K562 (cell line): ENCODE measurements at regions not wholly inside any gene's neighbourhood (a gene's known extent, or its start where the extent isn't known, plus 50 kb on each side); places are given as distances from the start of the nearest gene placed in this dataset.

Source experiments
- ARID1B ChIP-seq: fragments of 450-650 bp; IDR thresholded peaks from 2 replicates; pipeline ENCODE4 v1.6.1; 2016; ENCODE audit warnings: antibody characterized with exemption, mild to moderate bottlenecking, inconsistent platforms
- CC2D1A ChIP-seq: fragments of 450-650 bp; IDR thresholded peaks from 2 replicates; pipeline ENCODE4 v1.6.1; 2017; ENCODE audit warnings: mild to moderate bottlenecking
- CHD1 ChIP-seq: fragments of 200-600 bp; sonication (generic); IDR thresholded peaks from one replicate; pipeline ENCODE4 v1.6.1; 2012; ENCODE audit warnings: mild to moderate bottlenecking, moderate library complexity, low read length, inconsistent platforms
- CTBP1 ChIP-seq: fragments of 450-650 bp; IDR thresholded peaks from 2 replicates; pipeline ENCODE4 v1.6.1; 2016; ENCODE audit warnings: borderline replicate concordance
- DPF2 ChIP-seq: fragments of 450-650 bp; IDR thresholded peaks from 2 replicates; pipeline ENCODE4 v1.6.1; 2016
- EP300 ChIP-seq: IDR thresholded peaks from 2 replicates; pipeline ENCODE4 v1.6.1; 2012; ENCODE audit warnings: low read length, improper control_type of control experiment
- FOSL1 ChIP-seq: fragments of 200-800 bp; sonication (Bioruptor generic); conservative IDR thresholded peaks from 2 replicates; pipeline ENCODE4 v1.6.1; 2016; ENCODE audit warnings: missing genetic modification characterization, missing compliant biosample characterization
- FOXJ2 ChIP-seq: fragments of 200-800 bp; sonication (Bioruptor generic); IDR thresholded peaks from 2 replicates; pipeline ENCODE4 v1.6.1; 2016; ENCODE audit warnings: missing genetic modification characterization, missing compliant biosample characterization
- FOXM1 ChIP-seq, 2 experiments: fragments of 450-650 bp in 1 of 2; sonication (generic) in 1 of 2; formaldehyde crosslinking in 1 of 2; IDR thresholded peaks; 2 replicates each; pipeline versions ENCODE4 v1.6.1 to v1.9.0; 2017 to 2022; ENCODE audit warnings: low read depth in 2 of 2, mild to moderate bottlenecking in 2 of 2, missing genetic modification reagents in 1 of 2, moderate library complexity in 1 of 2
- JUND ChIP-seq, 2 experiments: IDR thresholded peaks; 2 replicates in 1 of 2; 3 replicates in 1 of 2; pipeline ENCODE4 v1.6.1; 2011; ENCODE audit warnings: borderline replicate concordance in 2 of 2, low read depth in 2 of 2, low read length in 2 of 2, improper control_type of control experiment in 1 of 2, missing biosample characterization in 1 of 2, missing genetic modification characterization in 1 of 2, missing genetic modification reagents in 1 of 2
- KDM1A ChIP-seq, 2 experiments: fragments of 450-650 bp; IDR thresholded peaks; 2 replicates each; pipeline ENCODE4 v1.6.1; 2016; ENCODE audit warnings: mild to moderate bottlenecking in 2 of 2
- KLF16 ChIP-seq: IDR thresholded peaks from 2 replicates; pipeline ENCODE4 v1.6.1; 2016; ENCODE audit warnings: antibody characterized with exemption
- LEF1 ChIP-seq: fragments of 450-650 bp; IDR thresholded peaks from 2 replicates; pipeline ENCODE4 v1.6.1; 2016; ENCODE audit warnings: mild to moderate bottlenecking
- MTA2 ChIP-seq: fragments of 450-650 bp; IDR thresholded peaks from 2 replicates; pipeline ENCODE4 v1.6.1; 2016; ENCODE audit warnings: low read depth
- NFIC ChIP-seq: fragments of 450-650 bp; IDR thresholded peaks from 2 replicates; pipeline ENCODE4 v1.6.1; 2017; ENCODE audit warnings: mild to moderate bottlenecking, inconsistent platforms
- NR2C1 ChIP-seq, 2 experiments: fragments of 450-650 bp; IDR thresholded peaks; 2 replicates each; pipeline ENCODE4 v1.6.1; 2017; ENCODE audit warnings: mild to moderate bottlenecking in 2 of 2, antibody characterized with exemption in 1 of 2, inconsistent platforms in 1 of 2, missing compliant biosample characterization in 1 of 2, missing genetic modification characterization in 1 of 2
- RAD21 ChIP-seq, 2 experiments: fragments of 250-450 bp in 1 of 2; fragments of 450-650 bp in 1 of 2; sonication (Bioruptor Pico) in 1 of 2; formaldehyde crosslinking in 1 of 2; IDR thresholded peaks in 1 of 2; conservative IDR thresholded peaks in 1 of 2; 2 replicates each; pipeline versions ENCODE4 v1.4.0 to v1.8.0; 2020 to 2022; ENCODE audit warnings: mild to moderate bottlenecking in 2 of 2, moderate library complexity in 1 of 2
- SP1 ChIP-seq: sonication (generic); formaldehyde crosslinking; IDR thresholded peaks from 2 replicates; pipeline ENCODE4 v1.8.1; 2022; ENCODE audit warnings: mild to moderate bottlenecking, missing genetic modification reagents
- TBL1XR1 ChIP-seq, 2 experiments: IDR thresholded peaks; 2 replicates each; pipeline ENCODE4 v1.6.1; 2012; ENCODE audit warnings: improper control_type of control experiment in 2 of 2, low read length in 2 of 2, mild to moderate bottlenecking in 1 of 2
- TRIM24 ChIP-seq, 2 experiments: fragments of 450-650 bp; IDR thresholded peaks; 2 replicates each; pipeline ENCODE4 v1.6.1; 2016
- ZEB2 ChIP-seq: fragments of 450-650 bp; IDR thresholded peaks from 2 replicates; pipeline ENCODE4 v1.6.1; 2016
- ZNF699 ChIP-seq: fragments of 250-450 bp; sonication (Bioruptor Pico); IDR thresholded peaks from 2 replicates; pipeline ENCODE4 v1.8.0; 2021; ENCODE audit warnings: mild to moderate bottlenecking, moderate library complexity; ENCODE audit not compliant: insufficient replicate concordance
- TF ChIP-seq, protein P1 (sequence below): fragments of 200-800 bp; sonication (Bioruptor generic); IDR thresholded peaks from 2 replicates; pipeline ENCODE4 v1.6.1; 2017; ENCODE audit warnings: missing genetic modification characterization, missing compliant biosample characterization
- TF ChIP-seq, protein P2 (sequence below), 2 experiments: fragments of 150-350 bp in 1 of 2; IDR thresholded peaks; 2 replicates each; pipeline ENCODE4 v1.6.1; 2012 to 2016; ENCODE audit warnings: low read depth in 2 of 2, low read length in 2 of 2, mild to moderate bottlenecking in 1 of 2, moderate library complexity in 1 of 2
- TF ChIP-seq, protein P3 (sequence below): fragments of 450-650 bp; formaldehyde crosslinking; IDR thresholded peaks from 2 replicates; pipeline ENCODE4 v1.4.0; 2022; ENCODE audit warnings: mild to moderate bottlenecking, moderate library complexity

DNA sequence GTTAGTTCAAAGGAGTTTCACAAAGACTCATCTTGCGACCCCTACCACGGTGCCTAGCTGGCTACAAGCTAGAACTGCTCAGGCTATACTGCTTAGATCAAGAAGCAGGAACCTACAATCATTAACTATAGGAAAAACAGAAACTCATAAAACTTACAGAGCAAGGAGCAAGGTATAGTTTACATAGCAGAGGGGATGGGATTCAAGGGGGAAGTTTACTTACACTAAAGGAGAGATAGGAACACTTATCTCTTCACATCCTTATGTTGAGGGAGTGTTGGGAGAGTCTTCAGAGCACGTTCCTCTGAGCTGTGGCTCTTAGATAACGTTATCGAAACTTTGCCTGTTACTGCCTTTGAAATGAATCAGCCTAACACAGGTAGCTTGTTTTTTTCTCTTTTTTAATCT is 58.1 kb downstream of the FSCB start (continued):
- TF ChIP-seq LEF1 = peak; percentile 47; the same call in 1 of the 2 replicates
- TF ChIP-seq CC2D1A = peak; percentile 75; the same call in 1 of the 2 replicates
- TF ChIP-seq MTA2 = peak; percentile 88
- TF ChIP-seq KLF16 = peak; percentile 66
- TF ChIP-seq RAD21 (CRISPR knock-in tag; conservative IDR thresholded peaks at IDR 0.05 in 1 of 2, IDR thresholded peaks at IDR 0.05 in 1 of 2) = 0 out of 4 replicates have a peak, but pooled peaks of 1 of the 2 experiments have one; percentile 3
- TF ChIP-seq TBL1XR1 (IDR thresholded peaks at IDR 0.05; ENCODE audit: low read length in 2 of 2) = 0 out of 4 replicates have a peak, but pooled peaks of 1 of the 2 experiments have one; percentile 35
- TF ChIP-seq SP1 (CRISPR knock-in tag) = no peak
- TF ChIP-seq FOSL1 (tag) = peak; percentile 83
- TF ChIP-seq ZEB2 = peak; percentile 52
- TF ChIP-seq EP300 = peak; percentile 87
- peak; percentile 60 for TF ChIP-seq NFIC
- TF ChIP-seq ZNF699 = no peak
- 0 out of 4 replicates have a peak, but pooled peaks of 1 of the 2 experiments have one; percentile 27 for TF ChIP-seq KDM1A (IDR thresholded peaks at IDR 0.05)
- TF ChIP-seq CTBP1 = peak; percentile 17; the same call in 1 of the 2 replicates
- peak; percentile 76 for TF ChIP-seq DPF2
- TF ChIP-seq, protein P1, sequence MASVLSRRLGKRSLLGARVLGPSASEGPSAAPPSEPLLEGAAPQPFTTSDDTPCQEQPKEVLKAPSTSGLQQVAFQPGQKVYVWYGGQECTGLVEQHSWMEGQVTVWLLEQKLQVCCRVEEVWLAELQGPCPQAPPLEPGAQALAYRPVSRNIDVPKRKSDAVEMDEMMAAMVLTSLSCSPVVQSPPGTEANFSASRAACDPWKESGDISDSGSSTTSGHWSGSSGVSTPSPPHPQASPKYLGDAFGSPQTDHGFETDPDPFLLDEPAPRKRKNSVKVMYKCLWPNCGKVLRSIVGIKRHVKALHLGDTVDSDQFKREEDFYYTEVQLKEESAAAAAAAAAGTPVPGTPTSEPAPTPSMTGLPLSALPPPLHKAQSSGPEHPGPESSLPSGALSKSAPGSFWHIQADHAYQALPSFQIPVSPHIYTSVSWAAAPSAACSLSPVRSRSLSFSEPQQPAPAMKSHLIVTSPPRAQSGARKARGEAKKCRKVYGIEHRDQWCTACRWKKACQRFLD (CRISPR knock-in tag) = no peak
- peak; percentile 92 for TF ChIP-seq ARID1B
- no peak for TF ChIP-seq CHD1
- TF ChIP-seq TRIM24 (IDR thresholded peaks at IDR 0.05) = peak; percentile 84 to 90
- TF ChIP-seq FOXM1 (IDR thresholded peaks at IDR 0.05; ENCODE audit: low read depth) = peak; percentile 72
- no peak for TF ChIP-seq FOXM1 (CRISPR knock-in tag; IDR thresholded peaks at IDR 0.05; ENCODE audit: low read depth)
- peak; percentile 51; the same call in 1 of the 2 replicates for TF ChIP-seq FOXJ2 (tag)
- TF ChIP-seq JUND (IDR thresholded peaks at IDR 0.05; ENCODE audit: borderline replicate concordance, low read depth, low read length) = peak; percentile 58; the same call in 1 of the 2 replicates
- TF ChIP-seq JUND (tag; IDR thresholded peaks at IDR 0.05; ENCODE audit: borderline replicate concordance, low read depth, low read length) = no peak
- TF ChIP-seq, protein P2, sequence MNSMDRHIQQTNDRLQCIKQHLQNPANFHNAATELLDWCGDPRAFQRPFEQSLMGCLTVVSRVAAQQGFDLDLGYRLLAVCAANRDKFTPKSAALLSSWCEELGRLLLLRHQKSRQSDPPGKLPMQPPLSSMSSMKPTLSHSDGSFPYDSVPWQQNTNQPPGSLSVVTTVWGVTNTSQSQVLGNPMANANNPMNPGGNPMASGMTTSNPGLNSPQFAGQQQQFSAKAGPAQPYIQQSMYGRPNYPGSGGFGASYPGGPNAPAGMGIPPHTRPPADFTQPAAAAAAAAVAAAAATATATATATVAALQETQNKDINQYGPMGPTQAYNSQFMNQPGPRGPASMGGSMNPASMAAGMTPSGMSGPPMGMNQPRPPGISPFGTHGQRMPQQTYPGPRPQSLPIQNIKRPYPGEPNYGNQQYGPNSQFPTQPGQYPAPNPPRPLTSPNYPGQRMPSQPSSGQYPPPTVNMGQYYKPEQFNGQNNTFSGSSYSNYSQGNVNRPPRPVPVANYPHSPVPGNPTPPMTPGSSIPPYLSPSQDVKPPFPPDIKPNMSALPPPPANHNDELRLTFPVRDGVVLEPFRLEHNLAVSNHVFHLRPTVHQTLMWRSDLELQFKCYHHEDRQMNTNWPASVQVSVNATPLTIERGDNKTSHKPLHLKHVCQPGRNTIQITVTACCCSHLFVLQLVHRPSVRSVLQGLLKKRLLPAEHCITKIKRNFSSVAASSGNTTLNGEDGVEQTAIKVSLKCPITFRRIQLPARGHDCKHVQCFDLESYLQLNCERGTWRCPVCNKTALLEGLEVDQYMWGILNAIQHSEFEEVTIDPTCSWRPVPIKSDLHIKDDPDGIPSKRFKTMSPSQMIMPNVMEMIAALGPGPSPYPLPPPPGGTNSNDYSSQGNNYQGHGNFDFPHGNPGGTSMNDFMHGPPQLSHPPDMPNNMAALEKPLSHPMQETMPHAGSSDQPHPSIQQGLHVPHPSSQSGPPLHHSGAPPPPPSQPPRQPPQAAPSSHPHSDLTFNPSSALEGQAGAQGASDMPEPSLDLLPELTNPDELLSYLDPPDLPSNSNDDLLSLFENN (IDR thresholded peaks at IDR 0.05; ENCODE audit: low read depth in 2 of 2, low read length in 2 of 2) = peak in 1 of 2 experiments; percentile 73; a peak in 1 of 4 replicates
- TF ChIP-seq, protein P3, sequence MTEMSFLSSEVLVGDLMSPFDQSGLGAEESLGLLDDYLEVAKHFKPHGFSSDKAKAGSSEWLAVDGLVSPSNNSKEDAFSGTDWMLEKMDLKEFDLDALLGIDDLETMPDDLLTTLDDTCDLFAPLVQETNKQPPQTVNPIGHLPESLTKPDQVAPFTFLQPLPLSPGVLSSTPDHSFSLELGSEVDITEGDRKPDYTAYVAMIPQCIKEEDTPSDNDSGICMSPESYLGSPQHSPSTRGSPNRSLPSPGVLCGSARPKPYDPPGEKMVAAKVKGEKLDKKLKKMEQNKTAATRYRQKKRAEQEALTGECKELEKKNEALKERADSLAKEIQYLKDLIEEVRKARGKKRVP (CRISPR knock-in tag) = 0 out of 2 replicates have a peak, but pooled peaks have one; percentile 30
- TF ChIP-seq NR2C1 (IDR thresholded peaks at IDR 0.05) = no peak
- no peak for TF ChIP-seq NR2C1 (tag; IDR thresholded peaks at IDR 0.05)
